ENCODE measurements at regions not wholly inside any gene's neighbourhood (a gene's known extent, or its start where the extent isn't known, plus 50 kb on each side); places are given as distances from the start of the nearest gene placed in this dataset.

- Histone ChIP-seq H3K4me3 (replicated peaks in 1 of 3; ENCODE audit: insufficient read depth in 1 of 3, low read depth in 1 of 3, low read length in 3 of 3) (no peak overlapping the region), H2AFZ (ENCODE audit: low read depth, low read length) (no peak overlapping the region), H3K9me1 (replicated peaks; ENCODE audit: control insufficient read depth, extremely low read depth, insufficient read depth, low read length) (no peaks in the 10 kb centered on the region), H3K36me3 (ENCODE audit: control insufficient read depth in 2 of 2, extremely low read depth in 1 of 2, insufficient read depth in 2 of 2, low read length in 2 of 2) (no peaks in the 10 kb centered on the region), H3K4me2 (ENCODE audit: insufficient read depth, low read length) (no peak overlapping the region), H3K27me3 (ENCODE audit: control insufficient read depth in 2 of 2, insufficient read depth in 2 of 2, low read length in 2 of 2) (no peaks in the 10 kb centered on the region), H3K27ac (ENCODE audit: insufficient read depth, low read depth, low read length) (no peak overlapping the region), H3K79me2 (ENCODE audit: control insufficient read depth, insufficient read depth, low read length) (no peaks in the 10 kb centered on the region), H3K9ac (replicated peaks; ENCODE audit: extremely low read depth, insufficient read depth, low read length) (no peak overlapping the region), H4K20me1 (replicated peaks; ENCODE audit: control insufficient read depth, extremely low read depth, insufficient read depth, low read length) (no peaks in the 10 kb centered on the region), H3K4me1 (ENCODE audit: control insufficient read depth, extremely low read depth, insufficient read depth, low read length) (no peaks in the 10 kb centered on the region), H3K9me3 (replicated peaks; ENCODE audit: control insufficient read depth, insufficient read depth, low read length) (no peaks in the 10 kb centered on the region)
- TF ChIP-seq JUN (IDR thresholded peaks at IDR 0.05; ENCODE audit: borderline replicate concordance, insufficient read depth, insufficient read length, low read depth) (no peak), FOS (IDR thresholded peaks at IDR 0.05; ENCODE audit: borderline replicate concordance, insufficient read depth, low read length) (no peak), POLR2AphosphoS5 (IDR thresholded peaks at IDR 0.05; ENCODE audit: insufficient read depth, low read depth, low read length) (no peak), EZH2 (IDR thresholded peaks at IDR 0.05; ENCODE audit: borderline replicate concordance, low read depth, low read length, severe bottlenecking) (no peak), POLR2A (IDR thresholded peaks at IDR 0.05; ENCODE audit: low read depth, low read length) (no peak), GATA2 (IDR thresholded peaks at IDR 0.05; ENCODE audit: insufficient read depth, insufficient read length, low read depth, low read length) (no peak), MYC (IDR thresholded peaks at IDR 0.05; ENCODE audit: low read depth, low read length) (no peak)
- TF ChIP-seq, protein P1, sequence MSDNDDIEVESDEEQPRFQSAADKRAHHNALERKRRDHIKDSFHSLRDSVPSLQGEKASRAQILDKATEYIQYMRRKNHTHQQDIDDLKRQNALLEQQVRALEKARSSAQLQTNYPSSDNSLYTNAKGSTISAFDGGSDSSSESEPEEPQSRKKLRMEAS (IDR thresholded peaks at IDR 0.05; ENCODE audit: insufficient read depth, insufficient read length): no peak
- TF ChIP-seq, protein P2, sequence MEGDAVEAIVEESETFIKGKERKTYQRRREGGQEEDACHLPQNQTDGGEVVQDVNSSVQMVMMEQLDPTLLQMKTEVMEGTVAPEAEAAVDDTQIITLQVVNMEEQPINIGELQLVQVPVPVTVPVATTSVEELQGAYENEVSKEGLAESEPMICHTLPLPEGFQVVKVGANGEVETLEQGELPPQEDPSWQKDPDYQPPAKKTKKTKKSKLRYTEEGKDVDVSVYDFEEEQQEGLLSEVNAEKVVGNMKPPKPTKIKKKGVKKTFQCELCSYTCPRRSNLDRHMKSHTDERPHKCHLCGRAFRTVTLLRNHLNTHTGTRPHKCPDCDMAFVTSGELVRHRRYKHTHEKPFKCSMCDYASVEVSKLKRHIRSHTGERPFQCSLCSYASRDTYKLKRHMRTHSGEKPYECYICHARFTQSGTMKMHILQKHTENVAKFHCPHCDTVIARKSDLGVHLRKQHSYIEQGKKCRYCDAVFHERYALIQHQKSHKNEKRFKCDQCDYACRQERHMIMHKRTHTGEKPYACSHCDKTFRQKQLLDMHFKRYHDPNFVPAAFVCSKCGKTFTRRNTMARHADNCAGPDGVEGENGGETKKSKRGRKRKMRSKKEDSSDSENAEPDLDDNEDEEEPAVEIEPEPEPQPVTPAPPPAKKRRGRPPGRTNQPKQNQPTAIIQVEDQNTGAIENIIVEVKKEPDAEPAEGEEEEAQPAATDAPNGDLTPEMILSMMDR (IDR thresholded peaks at IDR 0.05; ENCODE audit: extremely low read depth in 1 of 2, insufficient read depth in 1 of 2, low read depth in 1 of 2, low read length in 2 of 2): no peak
- POLR2A ChIA-PET: no interaction called here
- DNase-seq (ENCODE audit: low read depth, low spot score) (no peak), FAIRE-seq (no peak)
- dilution Hi-C loops (cut with MboI; ENCODE audit: extremely low pct_ligation_motif_present, low sequenced_read_pairs) (no loop called here), intact Hi-C loops (cut with micrococcal nuclease) (no loop called here)
- no TSS peak for BruUV-seq (replicated peaks)
- CTCF ChIA-PET: interaction anchor here (1.2 kb wide), 1 partner anchor 75 kb away, joined by 3 read pairs; no protein-coding TSS in a partner anchor
These were observed 324.5 kb upstream of the ZNF608 start for GRCh38 chr5:125070961-125071360.

Data from endothelial cell of umbilical vein (primary cell).